Endothelial cell of umbilical vein (primary cell): ENCODE measurements at regions not wholly inside any gene's neighbourhood (a gene's known extent, or its start where the extent isn't known, plus 50 kb on each side); places are given as distances from the start of the nearest gene placed in this dataset.

Source experiments
- BruUV-seq: library from RNA; stranded (reverse); fragments of 400-500 nt; replicated peaks from 2 replicates; lab custom pipeline; 2021; lab: Mats Ljungman, UMichigan
- CTCF ChIA-PET: fragments of 300-600, 350-600 bp; sonication (Branson Sonifier 250); formaldehyde crosslinking; loops from one replicate; lab custom pipeline; 2021; ENCODE audit warnings: antibody characterized with exemption, inconsistent platforms; lab: Charles Lee
- POLR2A ChIA-PET: fragments of 300-600, 350-600 bp; sonication (Branson Sonifier 250); formaldehyde crosslinking; loops from one replicate; lab custom pipeline; 2021; ENCODE audit warnings: antibody characterized with exemption, inconsistent platforms; lab: Charles Lee
- DNase-seq: peaks from one replicate; pipeline ENCODE4 v3.0.0-alpha.2; 2011; ENCODE audit warnings: low read depth, low spot score
- FAIRE-seq: peaks from 2 replicates; lab custom pipeline; 2011; peaks lifted over from hg19 to GRCh38; lab: Jason Lieb, UNC
- H2AFZ ChIP-seq: 2 replicates; pipeline ENCODE4 v1.6.0; 2012; ENCODE audit warnings: low read depth, low read length, control low read depth, inconsistent platforms
- H3K27ac ChIP-seq: 2 replicates; pipeline ENCODE4 v1.5.1; 2011; ENCODE audit warnings: low read depth, mild to moderate bottlenecking, control low read depth, low read length, moderate library complexity; ENCODE audit not compliant: insufficient read depth
- H3K27me3 ChIP-seq, 2 experiments: 2 replicates each; pipeline versions ENCODE4 v1.6.0 to v1.6.1; 2011; ENCODE audit warnings: low read length in 2 of 2, mixed read lengths in 1 of 2; ENCODE audit not compliant: control insufficient read depth in 2 of 2, insufficient read depth in 2 of 2
- H3K36me3 ChIP-seq, 2 experiments: 2 replicates in 1 of 2; 3 replicates in 1 of 2; pipeline ENCODE4 v1.5.1; 2011; ENCODE audit warnings: low read length in 2 of 2, mild to moderate bottlenecking in 1 of 2, moderate library complexity in 1 of 2; ENCODE audit not compliant: control insufficient read depth in 2 of 2, insufficient read depth in 2 of 2; ENCODE audit errors: extremely low read depth in 1 of 2
- H3K4me1 ChIP-seq: 3 replicates; pipeline ENCODE4 v1.5.1; 2011; ENCODE audit warnings: mild to moderate bottlenecking, low read length; ENCODE audit not compliant: control insufficient read depth, insufficient read depth; ENCODE audit errors: extremely low read depth
- H3K4me2 ChIP-seq: 2 replicates; pipeline ENCODE4 v1.6.1; 2011; ENCODE audit warnings: low read length, control low read depth, mixed read lengths; ENCODE audit not compliant: insufficient read depth
- H3K4me3 ChIP-seq, 3 experiments: fragments of 200-600 bp in 1 of 3; sonication (generic), shearing (Covaris generic) in 1 of 3; replicated peaks in 1 of 3; 2 replicates each; pipeline ENCODE4 v1.5.1; 2011 to 2016; ENCODE audit warnings: control low read depth in 3 of 3, low read length in 3 of 3, mild to moderate bottlenecking in 2 of 3, inconsistent platforms in 1 of 3, low read depth in 1 of 3, moderate library complexity in 1 of 3; ENCODE audit not compliant: insufficient read depth in 1 of 3
- H3K79me2 ChIP-seq: 2 replicates; pipeline ENCODE4 v1.6.0; 2012; ENCODE audit warnings: low read length, inconsistent platforms; ENCODE audit not compliant: control insufficient read depth, insufficient read depth
- H3K9ac ChIP-seq: replicated peaks from 2 replicates; pipeline ENCODE3; 2011; ENCODE audit warnings: low read length, control low read depth; ENCODE audit not compliant: insufficient read depth; ENCODE audit errors: extremely low read depth
- H3K9me1 ChIP-seq: replicated peaks from 3 replicates; pipeline ENCODE4 v1.6.0; 2011; ENCODE audit warnings: mild to moderate bottlenecking, low read length; ENCODE audit not compliant: control insufficient read depth, insufficient read depth; ENCODE audit errors: extremely low read depth
- H3K9me3 ChIP-seq: replicated peaks from 2 replicates; pipeline ENCODE4 v1.5.1; 2012; ENCODE audit warnings: low read length, inconsistent platforms; ENCODE audit not compliant: control insufficient read depth, insufficient read depth
- H4K20me1 ChIP-seq: replicated peaks from 2 replicates; pipeline ENCODE3; 2011; ENCODE audit warnings: mild to moderate bottlenecking, low read length; ENCODE audit not compliant: control insufficient read depth, insufficient read depth; ENCODE audit errors: extremely low read depth
- EZH2 ChIP-seq: IDR thresholded peaks from 2 replicates; pipeline ENCODE4 v1.6.1; 2012; ENCODE audit warnings: borderline replicate concordance, low read depth, mild to moderate bottlenecking, moderate library complexity, low read length, inconsistent platforms; ENCODE audit not compliant: severe bottlenecking
- dilution Hi-C: fragments of 300-500 bp; cut with MboI; formaldehyde crosslinking; loops from one replicate; pipeline ENCODE4 v1.15.0; 2019; ENCODE audit warnings: low sequenced_read_pairs; ENCODE audit not compliant: extremely low pct_ligation_motif_present
- intact Hi-C: fragments of 100-400 bp; cut with micrococcal nuclease; formaldehyde crosslinking; loops from one replicate; pipeline ENCODE4 v1.10.0; 2022
- TF ChIP-seq, protein P1 (sequence below), 2 donors: IDR thresholded peaks; 1 replicate in 1 of 2; 2 replicates in 1 of 2; pipeline ENCODE4 v1.5.1; 2011; ENCODE audit warnings: low read length in 2 of 2, mild to moderate bottlenecking in 2 of 2, moderate library complexity in 2 of 2, control low read depth in 1 of 2, inconsistent platforms in 1 of 2, low read depth in 1 of 2; ENCODE audit not compliant: insufficient read depth in 1 of 2; ENCODE audit errors: extremely low read depth in 1 of 2

DNA sequence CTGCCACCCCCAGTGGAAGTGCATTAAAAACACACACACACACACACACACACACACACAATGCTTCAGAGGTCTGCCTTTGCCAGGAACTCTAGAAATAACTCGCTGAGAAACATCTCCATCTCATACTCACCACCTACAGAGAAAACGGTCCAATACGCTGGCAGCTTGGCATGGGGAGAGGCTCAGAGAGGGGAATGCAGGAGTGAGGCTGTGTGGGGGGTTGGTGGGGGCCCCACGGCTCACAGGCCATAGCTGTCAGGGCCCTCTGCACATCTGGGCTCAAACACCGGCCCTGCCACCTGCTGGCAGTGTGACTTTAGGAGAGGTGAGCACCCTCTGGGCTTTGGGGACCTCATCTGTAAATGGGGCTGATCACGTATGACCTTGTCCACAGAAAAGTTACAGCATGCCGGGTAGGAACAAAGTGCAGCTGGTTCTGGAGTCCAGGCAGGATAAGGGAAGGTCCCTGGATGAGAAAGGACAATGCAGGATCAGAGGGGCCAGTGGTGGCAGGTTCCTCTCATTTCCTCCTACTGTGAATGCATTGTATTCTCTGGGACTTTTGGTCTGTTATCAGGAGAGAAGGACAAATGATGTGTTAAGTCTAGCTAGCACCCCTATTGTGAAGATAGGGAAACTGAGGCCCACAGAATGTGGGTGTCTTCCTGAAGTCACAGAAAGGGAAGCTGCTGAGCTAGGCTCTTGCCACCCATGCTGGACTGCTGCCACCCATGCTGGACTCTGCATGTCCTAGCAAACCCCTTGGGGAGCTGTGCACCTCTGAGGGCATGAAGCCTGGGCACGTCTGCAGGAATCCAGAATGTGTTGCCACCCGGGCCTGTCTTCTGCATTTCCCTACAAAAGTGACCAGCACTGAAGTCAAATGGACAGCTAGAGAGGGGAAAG is 404.6 kb downstream of the RPS24 start:
- intact Hi-C loops, result loop anchor here (1.0 kb wide), 1 partner anchor 227 kb away; no protein-coding TSS in a partner anchor
- POLR2A ChIA-PET, result no interaction called here

More for the DNA sequence above, 404.6 kb downstream of the RPS24 start:
- FAIRE-seq (no peak), DNase-seq (no peak)
- H3K27ac ChIP-seq, result no peak overlapping the region
- no peak overlapping the region for H2AFZ ChIP-seq
- H3K4me3 ChIP-seq, result no peak overlapping the region
- H3K27me3 ChIP-seq, result no peaks in the 10 kb centered on the region
- H3K9me1 ChIP-seq, result no peaks in the 10 kb centered on the region
- dilution Hi-C loops, result no loop called here
- H3K4me2 ChIP-seq, result no peak overlapping the region
- TF ChIP-seq, protein P1, sequence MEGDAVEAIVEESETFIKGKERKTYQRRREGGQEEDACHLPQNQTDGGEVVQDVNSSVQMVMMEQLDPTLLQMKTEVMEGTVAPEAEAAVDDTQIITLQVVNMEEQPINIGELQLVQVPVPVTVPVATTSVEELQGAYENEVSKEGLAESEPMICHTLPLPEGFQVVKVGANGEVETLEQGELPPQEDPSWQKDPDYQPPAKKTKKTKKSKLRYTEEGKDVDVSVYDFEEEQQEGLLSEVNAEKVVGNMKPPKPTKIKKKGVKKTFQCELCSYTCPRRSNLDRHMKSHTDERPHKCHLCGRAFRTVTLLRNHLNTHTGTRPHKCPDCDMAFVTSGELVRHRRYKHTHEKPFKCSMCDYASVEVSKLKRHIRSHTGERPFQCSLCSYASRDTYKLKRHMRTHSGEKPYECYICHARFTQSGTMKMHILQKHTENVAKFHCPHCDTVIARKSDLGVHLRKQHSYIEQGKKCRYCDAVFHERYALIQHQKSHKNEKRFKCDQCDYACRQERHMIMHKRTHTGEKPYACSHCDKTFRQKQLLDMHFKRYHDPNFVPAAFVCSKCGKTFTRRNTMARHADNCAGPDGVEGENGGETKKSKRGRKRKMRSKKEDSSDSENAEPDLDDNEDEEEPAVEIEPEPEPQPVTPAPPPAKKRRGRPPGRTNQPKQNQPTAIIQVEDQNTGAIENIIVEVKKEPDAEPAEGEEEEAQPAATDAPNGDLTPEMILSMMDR (IDR thresholded peaks at IDR 0.05; ENCODE audit: extremely low read depth in 1 of 2, insufficient read depth in 1 of 2, low read depth in 1 of 2, low read length in 2 of 2), result peak in 1 of 2 donors; percentile 4
- TF ChIP-seq EZH2, result no peak
- BruUV-seq, result no TSS peak
- no peaks in the 10 kb centered on the region for H3K79me2 ChIP-seq
- no peaks in the 10 kb centered on the region for H4K20me1 ChIP-seq
- no peak overlapping the region for H3K9ac ChIP-seq
- H3K9me3 ChIP-seq, result no peaks in the 10 kb centered on the region
- CTCF ChIA-PET, result interaction anchor here (1.0 to 1.4 kb wide), 3 partner anchors 11 to 103 kb away, joined by 3 to 7 read pairs (median 3); no protein-coding TSS in a partner anchor
- peaks cover 9% of the 10 kb centered on the region for H3K4me1 ChIP-seq
- H3K36me3 ChIP-seq, result no peaks in the 10 kb centered on the region
